IMR-90 (cell line): ENCODE measurements at regions not wholly inside any gene's neighbourhood (a gene's known extent, or its start where the extent isn't known, plus 50 kb on each side); places are given as distances from the start of the nearest gene placed in this dataset.

Experiments
- MXI1 ChIP-seq: IDR thresholded peaks from 2 replicates; pipeline ENCODE4 v1.6.1; 2012; ENCODE audit warnings: low read depth, mild to moderate bottlenecking, low read length, moderate library complexity, borderline replicate concordance
- SMC3 ChIP-seq: fragments of 150-350 bp; IDR thresholded peaks from 2 replicates; pipeline ENCODE4 v1.6.1; 2016; ENCODE audit warnings: low read depth, mild to moderate bottlenecking, antibody characterized with exemption, low read length, moderate library complexity
- TF ChIP-seq, protein P1 (sequence below): conservative IDR thresholded peaks from 2 replicates; pipeline ENCODE4 v1.5.1; 2012; ENCODE audit warnings: mild to moderate bottlenecking, low read depth, low read length, improper control_type of control experiment

DNA sequence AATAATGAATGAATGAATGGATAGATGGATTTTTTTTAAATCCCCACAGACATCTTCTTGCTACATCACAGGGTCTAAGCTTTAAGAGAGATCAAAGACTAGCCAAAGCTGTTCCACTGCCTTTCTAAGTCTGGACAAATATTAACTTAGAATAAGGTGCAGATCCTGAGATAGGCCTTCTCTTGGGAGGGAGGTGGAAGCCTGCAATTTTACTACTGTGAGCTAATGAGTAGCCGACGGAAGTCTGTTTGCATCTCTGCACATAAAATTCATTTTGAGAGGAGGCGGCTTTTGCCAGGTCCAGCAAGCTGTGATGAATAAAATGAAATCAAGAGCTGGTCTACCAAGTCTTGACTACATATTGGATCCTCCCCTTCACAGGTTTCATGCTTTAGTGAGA lies 484.9 kb downstream of the TMEM38B start:
- TF ChIP-seq, protein P1, sequence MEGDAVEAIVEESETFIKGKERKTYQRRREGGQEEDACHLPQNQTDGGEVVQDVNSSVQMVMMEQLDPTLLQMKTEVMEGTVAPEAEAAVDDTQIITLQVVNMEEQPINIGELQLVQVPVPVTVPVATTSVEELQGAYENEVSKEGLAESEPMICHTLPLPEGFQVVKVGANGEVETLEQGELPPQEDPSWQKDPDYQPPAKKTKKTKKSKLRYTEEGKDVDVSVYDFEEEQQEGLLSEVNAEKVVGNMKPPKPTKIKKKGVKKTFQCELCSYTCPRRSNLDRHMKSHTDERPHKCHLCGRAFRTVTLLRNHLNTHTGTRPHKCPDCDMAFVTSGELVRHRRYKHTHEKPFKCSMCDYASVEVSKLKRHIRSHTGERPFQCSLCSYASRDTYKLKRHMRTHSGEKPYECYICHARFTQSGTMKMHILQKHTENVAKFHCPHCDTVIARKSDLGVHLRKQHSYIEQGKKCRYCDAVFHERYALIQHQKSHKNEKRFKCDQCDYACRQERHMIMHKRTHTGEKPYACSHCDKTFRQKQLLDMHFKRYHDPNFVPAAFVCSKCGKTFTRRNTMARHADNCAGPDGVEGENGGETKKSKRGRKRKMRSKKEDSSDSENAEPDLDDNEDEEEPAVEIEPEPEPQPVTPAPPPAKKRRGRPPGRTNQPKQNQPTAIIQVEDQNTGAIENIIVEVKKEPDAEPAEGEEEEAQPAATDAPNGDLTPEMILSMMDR, result no peak
- TF ChIP-seq SMC3, result no peak
- TF ChIP-seq MXI1, result no peak
